ENCODE measurements at regions not wholly inside any gene's neighbourhood (a gene's known extent, or its start where the extent isn't known, plus 50 kb on each side); places are given as distances from the start of the nearest gene placed in this dataset.

DNA sequence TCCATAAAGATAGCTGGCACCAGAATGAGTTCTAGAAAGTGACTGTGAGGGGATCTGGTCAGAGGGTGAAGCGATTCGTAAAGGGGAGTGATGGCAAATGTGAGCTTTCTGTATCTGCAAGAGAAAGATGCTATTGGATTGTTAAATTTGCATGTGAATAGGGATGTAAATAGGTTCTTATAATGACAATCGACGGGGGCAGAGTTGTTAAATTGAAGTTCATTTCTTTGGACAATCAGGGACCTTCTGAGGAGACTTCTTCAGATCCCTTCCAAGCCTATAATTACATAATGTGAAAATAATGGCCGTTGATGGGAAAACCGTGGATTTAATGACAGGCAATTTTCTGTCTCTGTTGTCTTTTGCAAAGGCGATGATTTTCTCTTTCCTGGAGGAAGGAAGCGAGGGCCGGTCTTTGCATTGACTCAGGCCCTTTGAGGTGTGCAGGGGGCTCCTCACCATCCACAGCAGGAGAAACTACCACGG lies 52.2 kb upstream of the TMEM18 start:
- TF ChIP-seq, protein P1, sequence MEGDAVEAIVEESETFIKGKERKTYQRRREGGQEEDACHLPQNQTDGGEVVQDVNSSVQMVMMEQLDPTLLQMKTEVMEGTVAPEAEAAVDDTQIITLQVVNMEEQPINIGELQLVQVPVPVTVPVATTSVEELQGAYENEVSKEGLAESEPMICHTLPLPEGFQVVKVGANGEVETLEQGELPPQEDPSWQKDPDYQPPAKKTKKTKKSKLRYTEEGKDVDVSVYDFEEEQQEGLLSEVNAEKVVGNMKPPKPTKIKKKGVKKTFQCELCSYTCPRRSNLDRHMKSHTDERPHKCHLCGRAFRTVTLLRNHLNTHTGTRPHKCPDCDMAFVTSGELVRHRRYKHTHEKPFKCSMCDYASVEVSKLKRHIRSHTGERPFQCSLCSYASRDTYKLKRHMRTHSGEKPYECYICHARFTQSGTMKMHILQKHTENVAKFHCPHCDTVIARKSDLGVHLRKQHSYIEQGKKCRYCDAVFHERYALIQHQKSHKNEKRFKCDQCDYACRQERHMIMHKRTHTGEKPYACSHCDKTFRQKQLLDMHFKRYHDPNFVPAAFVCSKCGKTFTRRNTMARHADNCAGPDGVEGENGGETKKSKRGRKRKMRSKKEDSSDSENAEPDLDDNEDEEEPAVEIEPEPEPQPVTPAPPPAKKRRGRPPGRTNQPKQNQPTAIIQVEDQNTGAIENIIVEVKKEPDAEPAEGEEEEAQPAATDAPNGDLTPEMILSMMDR (conservative IDR thresholded peaks at IDR 0.05): no peak
- TF ChIP-seq ZFX (IDR thresholded peaks at IDR 0.05): no peak
